GM21526 (cell line): ENCODE measurements at regions not wholly inside any gene's neighbourhood (a gene's known extent, or its start where the extent isn't known, plus 50 kb on each side); places are given as distances from the start of the nearest gene placed in this dataset.
"Not testable (repeated sequence)": the region's sequence is repeated elsewhere in the genome, so short reads cannot be mapped to it uniquely, and the experiment has no call there.

ENCODE experiments used
- ATAC-seq: cut with Tn5 transposase; IDR thresholded peaks from one replicate; pipeline ENCODE4 v1.9.1; 2021; ENCODE audit warnings: moderate library complexity; ENCODE audit not compliant: unreplicated experiment, low FRiP score

GRCh38 chr7:155395176-155395797 is 62.6 kb upstream of the EN2 start:
- no peak for ATAC-seq

GRCh38 chr7:155396661-155397060 is 61.3 kb upstream of the EN2 start:
- ATAC-seq = no peak

- not testable (repeated sequence) for ATAC-seq
These were observed 59.9 kb upstream of the EN2 start for GRCh38 chr7:155397758-155398714.

- no peak for ATAC-seq
These were observed 59.0 kb upstream of the EN2 start for GRCh38 chr7:155398944-155399343.

- ATAC-seq = no peak
These were observed 58.4 kb upstream of the EN2 start for GRCh38 chr7:155399577-155399976.

- ATAC-seq = no peak
These were observed 56.7 kb upstream of the EN2 start for GRCh38 chr7:155401231-155401630.

- no peak for ATAC-seq
These were observed 56.0 kb upstream of the EN2 start for GRCh38 chr7:155401884-155402283.

- no peak for ATAC-seq
These were observed 55.0 kb upstream of the EN2 start for GRCh38 chr7:155402941-155403340.

- ATAC-seq = no peak
These were observed 53.0 kb upstream of the EN2 start for GRCh38 chr7:155404976-155405375.

GRCh38 chr7:155405399-155406318 is 52.3 kb upstream of the EN2 start:
- ATAC-seq = no peak

- no peak for ATAC-seq
These were observed 50.1 kb upstream of the EN2 start for GRCh38 chr7:155407799-155408198.
